CD14-positive monocyte (primary cell): ENCODE measurements at regions not wholly inside any gene's neighbourhood (a gene's known extent, or its start where the extent isn't known, plus 50 kb on each side); places are given as distances from the start of the nearest gene placed in this dataset.

Experiments used
- DNase-seq, 3 donors: peaks; one replicate each; pipeline ENCODE4 v3.0.0-alpha.2; 2011 to 2022
- H2AFZ ChIP-seq: 2 replicates; pipeline ENCODE4 v1.6.0; 2012; ENCODE audit warnings: mild to moderate bottlenecking, low read depth, low read length, inconsistent platforms; ENCODE audit not compliant: insufficient read depth, poor library complexity, severe bottlenecking
- H3K27ac ChIP-seq, 2 donors: 1 replicate in 1 of 2; 2 replicates in 1 of 2; pipeline ENCODE4 v1.5.1; 2012 to 2013; ENCODE audit warnings: low read length in 2 of 2, control low read depth in 1 of 2, inconsistent platforms in 1 of 2, low read depth in 1 of 2, mild to moderate bottlenecking in 1 of 2
- H3K27me3 ChIP-seq, 2 donors: one replicate each; pipeline versions ENCODE4 v1.6.0 to v1.6.1; 2011 to 2013; ENCODE audit warnings: low read length in 2 of 2; ENCODE audit not compliant: control insufficient read depth in 2 of 2, insufficient read depth in 2 of 2
- H3K36me3 ChIP-seq, 2 donors: replicated peaks in 1 of 2; 1 replicate in 1 of 2; 2 replicates in 1 of 2; pipeline versions ENCODE4 v1.5.1 to v1.6.1; 2012 to 2013; ENCODE audit warnings: low read length in 2 of 2, control low read depth in 1 of 2, inconsistent platforms in 1 of 2, mild to moderate bottlenecking in 1 of 2; ENCODE audit not compliant: insufficient read depth in 2 of 2, control insufficient read depth in 1 of 2
- H3K4me1 ChIP-seq, 2 donors: 1 replicate in 1 of 2; 2 replicates in 1 of 2; pipeline versions ENCODE4 v1.5.1 to v1.6.1; 2012 to 2013; ENCODE audit warnings: low read length in 2 of 2, control low read depth in 1 of 2, inconsistent platforms in 1 of 2, mild to moderate bottlenecking in 1 of 2, moderate library complexity in 1 of 2; ENCODE audit not compliant: insufficient read depth in 2 of 2, control insufficient read depth in 1 of 2
- H3K4me2 ChIP-seq: replicated peaks from 2 replicates; pipeline ENCODE3; 2012; ENCODE audit warnings: low read length, moderate library complexity, mild to moderate bottlenecking; ENCODE audit not compliant: poor library complexity, severe bottlenecking; ENCODE audit errors: extremely low read depth
- H3K4me3 ChIP-seq, 3 experiments: fragments of 200-600 bp in 1 of 3; sonication (generic) in 1 of 3; replicated peaks in 1 of 3; 1 replicate in 2 of 3; 2 replicates in 1 of 3; pipeline ENCODE4 v1.5.1; 2011 to 2013; ENCODE audit warnings: low read length in 3 of 3, mild to moderate bottlenecking in 3 of 3, control low read depth in 2 of 3, low read depth in 2 of 3, inconsistent platforms in 1 of 3, moderate library complexity in 1 of 3
- H3K79me2 ChIP-seq: 2 replicates; pipeline ENCODE4 v1.6.0; 2012; ENCODE audit warnings: mild to moderate bottlenecking, control low read depth, inconsistent platforms, low read length, moderate library complexity; ENCODE audit not compliant: insufficient read depth
- H3K9ac ChIP-seq: 2 replicates; pipeline ENCODE4 v1.6.0; 2017; ENCODE audit warnings: low read length, mild to moderate bottlenecking; ENCODE audit not compliant: insufficient read depth, poor library complexity, severe bottlenecking
- H3K9me3 ChIP-seq, 2 donors: replicated peaks in 1 of 2; 1 replicate in 1 of 2; 2 replicates in 1 of 2; pipeline versions ENCODE4 v1.5.1 to v1.6.1; 2012 to 2013; ENCODE audit warnings: low read length in 2 of 2, control low read depth in 1 of 2; ENCODE audit not compliant: control insufficient read depth in 1 of 2, insufficient read depth in 1 of 2
- H4K20me1 ChIP-seq: 2 replicates; pipeline ENCODE4 v1.6.0; 2012; ENCODE audit warnings: mild to moderate bottlenecking, low read length, control low read depth, moderate library complexity; ENCODE audit not compliant: insufficient read depth
- H3K27ac Mint-ChIP-seq, 7 donors: one replicate each; pipeline ENCODE4 v1.8.0; 2020; ENCODE audit warnings: mild to moderate bottlenecking in 7 of 7, mixed read lengths in 7 of 7, moderate library complexity in 6 of 7, inconsistent platforms in 2 of 7
- H3K27me3 Mint-ChIP-seq, 3 donors: one replicate each; pipeline ENCODE4 v1.8.0; 2021 to 2022; ENCODE audit warnings: low read depth in 3 of 3, mild to moderate bottlenecking in 3 of 3, mixed read lengths in 3 of 3, moderate library complexity in 3 of 3, inconsistent platforms in 1 of 3
- H3K36me3 Mint-ChIP-seq, 2 donors: one replicate each; pipeline ENCODE4 v1.8.0; 2020; ENCODE audit warnings: mixed read lengths in 2 of 2, inconsistent platforms in 1 of 2, mild to moderate bottlenecking in 1 of 2
- H3K4me1 Mint-ChIP-seq: one replicate; pipeline ENCODE4 v1.8.0; 2020; ENCODE audit warnings: mild to moderate bottlenecking, mixed read lengths
- H3K4me3 Mint-ChIP-seq, 2 donors: one replicate each; pipeline ENCODE4 v1.8.0; 2020; ENCODE audit warnings: mild to moderate bottlenecking in 2 of 2, mixed read lengths in 2 of 2, moderate library complexity in 1 of 2
- H3K9me3 Mint-ChIP-seq, 7 donors: one replicate each; pipeline ENCODE4 v1.8.0; 2020 to 2022; ENCODE audit warnings: mixed read lengths in 7 of 7, mild to moderate bottlenecking in 6 of 7, moderate library complexity in 6 of 7, inconsistent platforms in 2 of 7
- WGBS: methylation state at CpG from one replicate; pipeline ENCODE4 v1.1.5; 2013; ENCODE audit warnings: missing lambda C conversion rate; ENCODE audit not compliant: insufficient coverage; 5-methylcytosine and 5-hydroxymethylcytosine counted together
- intact Hi-C, 2 donors: fragments of 100-400 bp; cut with micrococcal nuclease; formaldehyde crosslinking; loops; one replicate each; pipeline versions ENCODE4 v1.15.0 to v1.15.1; 2023
- TF ChIP-seq, protein P1 (sequence below): fragments of 200-600 bp; IDR thresholded peaks from one replicate; pipeline ENCODE4 v1.8.0; 2022; ENCODE audit warnings: antibody characterized with exemption, mild to moderate bottlenecking

- Mint-ChIP-seq H3K36me3 (no peaks in the 10 kb centered on the region), H3K9me3 (peaks cover 0 to 2% (median 0%) of the 10 kb centered on the region in 7 donors), H3K4me3 (no peak overlapping the region), H3K27me3 (peaks cover 3 to 12% (median 10%) of the 10 kb centered on the region in 3 donors), H3K4me1 (peaks cover 12% of the 10 kb centered on the region), H3K27ac (no peak overlapping the region)
- Histone ChIP-seq H3K9ac (no peak overlapping the region), H3K4me2 (no peak overlapping the region), H3K4me3 (no peak overlapping the region), H3K4me1 (peaks cover 3 to 7% of the 10 kb centered on the region in 2 donors), H3K27me3 (no peaks in the 10 kb centered on the region), H3K36me3 (no peaks in the 10 kb centered on the region), H3K79me2 (no peaks in the 10 kb centered on the region), H3K27ac (no peak overlapping the region), H3K9me3 (no peaks in the 10 kb centered on the region), H4K20me1 (no peaks in the 10 kb centered on the region), H2AFZ (no peak overlapping the region)
- intact Hi-C loops, result no loop called here
- WGBS, result 91% methylated on average over 12 of the region's 23 CpGs
- no peak for DNase-seq
- TF ChIP-seq, protein P1, sequence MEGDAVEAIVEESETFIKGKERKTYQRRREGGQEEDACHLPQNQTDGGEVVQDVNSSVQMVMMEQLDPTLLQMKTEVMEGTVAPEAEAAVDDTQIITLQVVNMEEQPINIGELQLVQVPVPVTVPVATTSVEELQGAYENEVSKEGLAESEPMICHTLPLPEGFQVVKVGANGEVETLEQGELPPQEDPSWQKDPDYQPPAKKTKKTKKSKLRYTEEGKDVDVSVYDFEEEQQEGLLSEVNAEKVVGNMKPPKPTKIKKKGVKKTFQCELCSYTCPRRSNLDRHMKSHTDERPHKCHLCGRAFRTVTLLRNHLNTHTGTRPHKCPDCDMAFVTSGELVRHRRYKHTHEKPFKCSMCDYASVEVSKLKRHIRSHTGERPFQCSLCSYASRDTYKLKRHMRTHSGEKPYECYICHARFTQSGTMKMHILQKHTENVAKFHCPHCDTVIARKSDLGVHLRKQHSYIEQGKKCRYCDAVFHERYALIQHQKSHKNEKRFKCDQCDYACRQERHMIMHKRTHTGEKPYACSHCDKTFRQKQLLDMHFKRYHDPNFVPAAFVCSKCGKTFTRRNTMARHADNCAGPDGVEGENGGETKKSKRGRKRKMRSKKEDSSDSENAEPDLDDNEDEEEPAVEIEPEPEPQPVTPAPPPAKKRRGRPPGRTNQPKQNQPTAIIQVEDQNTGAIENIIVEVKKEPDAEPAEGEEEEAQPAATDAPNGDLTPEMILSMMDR, result no peak
Measured at GRCh38 chr3:13227315-13228165, 154.3 kb upstream of the IQSEC1 start.

DNA sequence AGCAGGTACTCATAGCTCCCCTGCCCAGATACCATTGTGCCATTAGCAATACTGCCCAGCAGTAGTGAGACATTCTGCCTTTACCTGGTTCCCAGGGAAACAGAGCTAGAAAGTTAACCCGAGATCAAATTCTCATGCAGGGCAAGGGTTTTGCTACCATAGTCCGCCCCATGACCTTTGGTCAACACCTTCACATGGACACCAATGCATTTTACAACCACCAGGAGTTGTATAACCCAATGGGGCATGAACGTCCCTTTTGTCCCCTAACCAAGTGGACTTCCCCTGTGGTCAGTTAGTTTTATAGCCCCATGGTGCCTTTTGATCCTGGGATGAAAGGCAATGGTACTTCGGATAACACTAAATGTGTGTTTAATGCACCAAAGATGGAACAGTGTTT lies 151.7 kb upstream of the IQSEC1 start:
- Mint-ChIP-seq H3K4me3 (no peak overlapping the region), H3K9me3 (peaks cover 0 to 2% (median 0%) of the 10 kb centered on the region in 7 donors), H3K36me3 (no peaks in the 10 kb centered on the region), H3K27me3 (peaks cover 3 to 8% (median 4%) of the 10 kb centered on the region in 3 donors), H3K4me1 (peaks cover 12% of the 10 kb centered on the region), H3K27ac (no peak overlapping the region)
- no peak overlapping the region for H3K27ac ChIP-seq
- intact Hi-C loops, result no loop called here
- H4K20me1 ChIP-seq, result no peaks in the 10 kb centered on the region
- no peaks in the 10 kb centered on the region for H3K79me2 ChIP-seq
- H3K36me3 ChIP-seq, result no peaks in the 10 kb centered on the region
- peaks cover 3 to 7% of the 10 kb centered on the region in 2 donors for H3K4me1 ChIP-seq
- no peaks in the 10 kb centered on the region for H3K27me3 ChIP-seq
- WGBS, result 100% methylated on average over 2 of the region's 4 CpGs
- DNase-seq, result no peak
- H2AFZ ChIP-seq, result no peak overlapping the region
- TF ChIP-seq, protein P1, result no peak
- H3K9ac ChIP-seq, result no peak overlapping the region
- H3K9me3 ChIP-seq, result no peaks in the 10 kb centered on the region
- no peak overlapping the region for H3K4me2 ChIP-seq
- H3K4me3 ChIP-seq, result no peak overlapping the region
